WI38 (cell line): ENCODE measurements at regions not wholly inside any gene's neighbourhood (a gene's known extent, or its start where the extent isn't known, plus 50 kb on each side); places are given as distances from the start of the nearest gene placed in this dataset.

Source experiments
- H3K4me3 ChIP-seq: 2 replicates; pipeline ENCODE4 v1.5.1; 2011; ENCODE audit warnings: low read depth, mild to moderate bottlenecking, control low read depth, low read length
- TF ChIP-seq, protein P1 (sequence below): IDR thresholded peaks from 2 replicates; pipeline ENCODE4 v1.5.1; 2012; ENCODE audit warnings: low read depth, mild to moderate bottlenecking, control low read depth, low read length

DNA sequence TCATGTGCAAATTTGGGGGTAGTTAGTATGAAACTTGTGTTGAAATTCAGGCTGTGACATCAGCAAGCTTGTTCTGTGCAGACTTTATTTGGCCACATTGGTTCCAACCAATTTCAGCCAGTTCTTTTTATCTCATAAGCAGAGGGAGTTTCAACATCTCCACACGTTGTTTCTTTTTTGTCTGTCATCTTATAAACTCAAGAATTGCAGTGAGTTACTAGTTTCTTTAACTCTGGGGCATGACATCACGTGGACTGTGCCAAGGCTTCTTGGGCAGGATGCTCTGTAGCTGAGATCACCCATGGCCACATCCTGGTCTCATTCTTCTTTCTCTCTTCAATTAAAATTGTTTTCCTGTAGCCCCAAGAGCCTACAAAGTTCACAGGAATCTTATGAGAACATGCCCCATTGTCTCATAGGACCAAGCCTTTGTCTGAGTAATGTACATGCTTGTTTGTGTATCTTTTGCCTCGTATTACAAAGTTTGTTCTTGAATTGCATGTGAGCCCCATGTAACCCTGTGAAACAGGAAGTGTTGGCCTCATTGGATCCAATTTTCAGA lies 982.0 kb upstream of the TMEM132C start:
- no peak overlapping the region for H3K4me3 ChIP-seq
- TF ChIP-seq, protein P1, sequence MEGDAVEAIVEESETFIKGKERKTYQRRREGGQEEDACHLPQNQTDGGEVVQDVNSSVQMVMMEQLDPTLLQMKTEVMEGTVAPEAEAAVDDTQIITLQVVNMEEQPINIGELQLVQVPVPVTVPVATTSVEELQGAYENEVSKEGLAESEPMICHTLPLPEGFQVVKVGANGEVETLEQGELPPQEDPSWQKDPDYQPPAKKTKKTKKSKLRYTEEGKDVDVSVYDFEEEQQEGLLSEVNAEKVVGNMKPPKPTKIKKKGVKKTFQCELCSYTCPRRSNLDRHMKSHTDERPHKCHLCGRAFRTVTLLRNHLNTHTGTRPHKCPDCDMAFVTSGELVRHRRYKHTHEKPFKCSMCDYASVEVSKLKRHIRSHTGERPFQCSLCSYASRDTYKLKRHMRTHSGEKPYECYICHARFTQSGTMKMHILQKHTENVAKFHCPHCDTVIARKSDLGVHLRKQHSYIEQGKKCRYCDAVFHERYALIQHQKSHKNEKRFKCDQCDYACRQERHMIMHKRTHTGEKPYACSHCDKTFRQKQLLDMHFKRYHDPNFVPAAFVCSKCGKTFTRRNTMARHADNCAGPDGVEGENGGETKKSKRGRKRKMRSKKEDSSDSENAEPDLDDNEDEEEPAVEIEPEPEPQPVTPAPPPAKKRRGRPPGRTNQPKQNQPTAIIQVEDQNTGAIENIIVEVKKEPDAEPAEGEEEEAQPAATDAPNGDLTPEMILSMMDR, result no peak

DNA sequence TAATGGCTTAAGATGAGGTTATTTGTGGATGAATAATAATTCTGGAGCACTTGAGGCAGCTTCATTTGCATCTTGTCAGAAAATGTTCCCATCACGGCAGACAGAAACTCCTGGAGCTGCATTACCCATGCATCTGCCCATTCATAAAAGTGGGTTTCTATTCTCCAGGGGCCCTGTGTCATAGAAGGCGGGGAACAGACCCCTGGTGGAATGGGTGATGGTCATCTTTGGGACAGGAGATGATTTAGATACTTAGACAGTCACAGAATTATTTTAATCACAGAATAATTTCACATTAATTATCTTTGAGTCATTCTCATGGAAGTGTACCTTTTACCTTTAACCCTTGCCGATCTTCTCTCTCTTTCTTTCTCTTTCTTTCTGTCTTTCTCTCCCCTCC lies 980.7 kb upstream of the TMEM132C start:
- H3K4me3 ChIP-seq, result no peak overlapping the region
- TF ChIP-seq, protein P1, result no peak

DNA sequence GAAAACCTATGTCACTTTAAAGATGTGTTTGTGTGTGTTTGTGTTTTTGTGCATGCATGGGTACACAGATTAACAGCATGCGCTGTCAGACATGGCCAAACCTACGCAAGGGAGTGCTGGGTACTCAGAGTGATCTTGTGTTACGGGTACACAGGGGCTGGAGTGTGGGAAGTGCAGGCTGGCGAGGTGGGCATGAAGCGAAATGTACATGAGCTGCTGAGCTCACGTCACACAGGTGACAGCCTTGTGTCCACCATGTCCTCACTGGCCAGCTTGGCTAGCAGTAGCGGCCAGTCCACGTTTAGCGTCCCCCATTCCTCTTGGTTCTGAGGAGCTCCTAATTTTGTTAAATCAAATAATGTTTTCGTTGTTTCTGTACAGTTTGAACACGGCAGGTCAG lies 979.7 kb upstream of the TMEM132C start:
- H3K4me3 ChIP-seq, result no peak overlapping the region
- TF ChIP-seq, protein P1, result no peak

DNA sequence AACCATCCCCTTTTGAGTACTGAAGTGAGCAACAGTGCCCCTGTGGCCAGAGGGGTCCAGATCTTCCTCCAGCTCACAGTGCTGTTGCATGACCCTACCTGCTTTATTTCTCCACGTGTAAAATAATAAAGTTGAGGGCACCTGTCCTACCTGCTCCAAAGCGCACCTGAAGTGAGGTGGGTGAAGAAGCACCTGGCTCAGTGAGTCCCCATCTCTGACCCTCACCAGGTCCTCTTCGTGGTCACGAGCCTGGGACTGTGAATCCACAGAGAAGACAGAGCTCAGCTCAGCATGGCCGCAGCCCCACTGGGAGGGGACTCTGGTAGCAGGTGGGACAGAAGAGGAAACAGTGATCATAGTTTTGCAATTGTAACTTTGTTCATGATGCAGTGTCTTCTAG lies 976.7 kb upstream of the TMEM132C start:
- TF ChIP-seq, protein P1, result no peak
- H3K4me3 ChIP-seq, result no peak overlapping the region

DNA sequence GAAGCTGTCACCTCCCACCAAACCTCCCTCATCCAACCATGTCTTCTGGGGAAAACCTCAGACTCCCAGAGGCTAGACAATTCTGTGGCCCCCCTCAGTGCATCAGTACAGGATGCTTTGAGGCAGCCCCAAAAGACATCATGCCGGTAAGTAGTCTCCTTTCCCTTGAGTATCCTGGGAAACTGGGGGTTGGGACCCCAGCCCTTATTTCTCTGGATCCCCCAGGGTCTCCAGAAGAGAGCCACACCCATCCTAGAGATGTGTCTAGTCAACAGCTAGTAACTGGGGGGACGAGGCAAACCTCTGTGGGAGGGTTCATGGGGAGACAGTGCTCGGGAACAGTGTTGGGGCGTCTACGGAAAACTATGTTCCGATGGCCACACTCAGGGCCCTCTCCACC lies 974.2 kb upstream of the TMEM132C start:
- TF ChIP-seq, protein P1, result no peak
- no peak overlapping the region for H3K4me3 ChIP-seq

DNA sequence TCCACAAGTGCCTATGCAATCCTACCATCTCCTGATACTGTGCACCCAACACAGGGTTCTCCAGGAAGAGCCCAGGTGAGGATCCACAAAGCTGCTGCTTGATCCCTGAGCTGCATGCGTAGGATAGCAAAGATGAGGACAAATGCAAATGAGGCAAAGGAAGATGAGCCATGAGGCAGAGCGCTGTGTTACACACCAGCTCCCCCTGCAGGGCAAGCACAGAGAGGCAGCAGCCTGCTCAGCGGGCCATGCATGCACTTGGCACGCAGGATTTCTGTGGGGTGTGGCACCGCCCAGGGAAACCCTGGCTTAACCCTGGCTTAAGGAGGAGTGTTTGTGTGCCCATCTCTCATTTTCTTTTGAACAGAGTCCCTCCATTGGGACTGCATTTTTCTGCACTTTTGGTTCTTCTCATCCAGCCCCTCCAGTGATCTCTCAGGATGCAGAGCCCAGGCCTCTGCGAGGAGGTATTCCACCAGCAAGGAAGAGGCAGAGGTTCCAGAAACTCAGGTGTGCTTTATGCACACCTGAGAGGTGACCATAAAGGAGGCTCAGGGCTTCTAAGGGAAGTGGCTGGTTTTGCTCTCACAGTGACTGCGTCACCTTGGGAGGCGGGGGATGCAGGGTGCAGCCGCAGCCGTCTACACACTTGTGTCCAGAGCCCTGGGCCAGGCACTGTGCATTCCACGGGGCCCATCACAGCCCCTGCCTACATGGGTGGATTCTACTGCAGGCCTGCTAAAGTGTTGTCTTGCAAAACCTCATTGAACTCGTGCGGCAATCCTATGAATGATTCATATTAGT lies 973.3 kb upstream of the TMEM132C start:
- TF ChIP-seq, protein P1, result peak; percentile 82
- no peak overlapping the region for H3K4me3 ChIP-seq

DNA sequence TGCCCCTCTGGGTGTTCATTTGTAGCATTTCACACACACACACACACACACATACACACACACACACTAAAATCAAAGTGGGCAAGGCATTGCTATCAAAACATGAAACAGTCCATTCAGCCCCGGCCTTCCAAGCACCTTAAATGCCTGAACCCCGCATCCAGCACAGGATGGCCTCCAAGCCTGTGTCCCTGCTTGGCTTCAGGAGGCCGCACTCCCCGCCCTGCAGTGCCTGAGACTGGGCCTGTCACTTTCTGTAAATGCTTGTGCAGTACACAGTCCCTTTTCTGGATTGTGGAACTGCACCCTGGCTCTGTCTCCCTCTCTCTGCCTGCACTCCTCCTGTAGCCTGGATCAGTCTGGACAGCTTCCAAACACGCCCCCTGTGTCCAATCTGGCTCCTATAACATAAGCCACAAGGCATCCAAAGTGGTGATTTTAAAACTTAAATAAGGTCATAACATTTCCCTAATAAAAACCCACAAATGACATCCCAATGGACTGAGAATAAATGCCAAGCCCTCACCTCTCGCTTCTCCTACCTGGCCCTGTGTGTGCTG lies 972.2 kb upstream of the TMEM132C start:
- TF ChIP-seq, protein P1, result no peak
- no peak overlapping the region for H3K4me3 ChIP-seq
